ENCODE measurements at regions not wholly inside any gene's neighbourhood (a gene's known extent, or its start where the extent isn't known, plus 50 kb on each side); places are given as distances from the start of the nearest gene placed in this dataset.

DNA sequence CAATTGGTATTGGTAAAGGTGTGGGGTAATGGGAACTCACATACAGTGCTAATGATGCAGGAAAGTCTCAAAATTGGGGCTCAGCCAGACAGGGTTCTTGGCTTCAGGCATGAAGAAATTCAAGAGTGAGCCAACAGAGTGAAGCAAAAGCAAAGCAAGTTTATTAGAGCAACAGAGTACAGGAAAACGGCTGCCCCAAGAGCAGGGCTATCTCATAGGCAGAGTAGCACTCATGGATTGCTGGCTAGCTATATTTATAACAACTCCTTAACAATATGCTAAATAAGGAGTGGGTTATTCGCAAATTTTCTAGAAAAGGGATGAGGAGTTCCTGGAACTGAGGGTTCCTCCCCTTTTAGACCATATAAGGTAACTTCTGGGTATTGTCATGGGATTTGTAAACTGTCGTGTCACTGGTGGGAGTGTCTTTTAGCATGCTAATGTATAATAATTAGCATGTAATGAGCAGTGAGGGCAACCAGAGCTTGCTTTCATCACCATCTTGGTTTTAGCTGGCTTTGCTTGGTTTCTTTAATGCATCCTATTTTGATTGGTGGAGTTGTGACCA lies 233.8 kb upstream of the NOL4 start:
- Histone ChIP-seq H3K9me2 (replicated peaks; ENCODE audit: insufficient read depth, low read length) (no peaks in the 10 kb centered on the region), H4K20me1 (ENCODE audit: insufficient read depth, low read depth, low read length) (no peaks in the 10 kb centered on the region), H3K4me2 (ENCODE audit: low read depth, low read length, poor library complexity, severe bottlenecking) (no peak overlapping the region), H3K27ac (ENCODE audit: low read length) (no peak overlapping the region), H3K4me3 (ENCODE audit: low read length) (no peak overlapping the region), H3K79me2 (ENCODE audit: low read length) (no peaks in the 10 kb centered on the region), H3K9ac (ENCODE audit: low read length) (no peak overlapping the region), H3K27me3 (ENCODE audit: low read length) (no peaks in the 10 kb centered on the region), H3K9me3 (ENCODE audit: low read length) (no peaks in the 10 kb centered on the region), H3K4me1 (ENCODE audit: low read length) (no peaks in the 10 kb centered on the region), H3K36me3 (ENCODE audit: insufficient read depth, low read length) (no peaks in the 10 kb centered on the region), H2AFZ (ENCODE audit: low read length) (no peak overlapping the region)
- DNase-seq = no peak

DNA sequence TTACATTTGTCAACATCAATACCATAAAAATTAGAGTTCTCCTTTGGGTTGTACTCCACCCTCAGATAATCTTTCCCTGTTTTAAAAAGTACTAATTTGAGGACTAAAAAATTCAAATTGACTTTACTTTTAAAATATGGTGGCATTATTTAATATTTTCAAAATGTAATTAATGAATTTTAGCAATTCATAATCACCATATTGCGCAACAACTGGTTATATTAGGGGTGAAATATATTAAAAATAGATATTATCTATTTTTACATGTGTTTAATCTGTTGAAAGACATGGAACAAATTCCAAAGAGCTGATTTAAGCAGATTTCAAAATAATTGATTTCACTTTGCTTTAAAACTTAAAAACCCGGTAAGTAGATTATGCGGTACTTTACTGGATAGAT lies 236.6 kb upstream of the NOL4 start:
- no peak overlapping the region for H3K4me2 ChIP-seq (ENCODE audit: low read depth, low read length, poor library complexity, severe bottlenecking)
- H3K9ac ChIP-seq (ENCODE audit: low read length) = no peak overlapping the region
- DNase-seq = no peak
- no peaks in the 10 kb centered on the region; the same call in 1 of the 2 replicates for H3K9me2 ChIP-seq (replicated peaks; ENCODE audit: insufficient read depth, low read length)
- H2AFZ ChIP-seq (ENCODE audit: low read length) = no peak overlapping the region
- H3K36me3 ChIP-seq (ENCODE audit: insufficient read depth, low read length) = no peaks in the 10 kb centered on the region
- H3K4me3 ChIP-seq (ENCODE audit: low read length) = no peak overlapping the region
- no peak overlapping the region for H3K27ac ChIP-seq (ENCODE audit: low read length)
- no peaks in the 10 kb centered on the region for H4K20me1 ChIP-seq (ENCODE audit: insufficient read depth, low read depth, low read length)
- H3K9me3 ChIP-seq (ENCODE audit: low read length) = no peaks in the 10 kb centered on the region; the same call in 1 of the 2 replicates
- no peaks in the 10 kb centered on the region for H3K27me3 ChIP-seq (ENCODE audit: low read length)
- no peaks in the 10 kb centered on the region for H3K79me2 ChIP-seq (ENCODE audit: low read length)
- no peaks in the 10 kb centered on the region for H3K4me1 ChIP-seq (ENCODE audit: low read length)

DNA sequence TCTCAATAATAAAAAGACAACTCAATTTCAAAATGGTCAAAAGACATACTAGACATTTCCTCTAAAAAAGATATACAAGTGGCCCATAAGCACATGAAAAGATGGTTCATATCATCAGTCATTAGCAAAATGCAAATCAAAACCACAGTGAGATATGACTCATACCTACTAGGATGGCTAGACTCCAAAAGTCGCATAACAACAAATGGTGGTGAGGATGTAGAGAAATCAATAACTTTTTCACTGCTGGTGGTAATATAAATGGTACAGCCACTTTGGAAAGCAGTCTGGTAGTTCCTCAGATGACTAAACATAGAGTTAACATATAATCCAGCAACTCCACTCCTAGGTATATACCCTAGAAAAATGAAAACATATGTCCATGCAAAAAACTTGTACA lies 242.3 kb upstream of the NOL4 start:
- Histone ChIP-seq H3K4me1 (ENCODE audit: low read length) (no peaks in the 10 kb centered on the region), H3K36me3 (ENCODE audit: insufficient read depth, low read length) (no peaks in the 10 kb centered on the region), H3K79me2 (ENCODE audit: low read length) (no peaks in the 10 kb centered on the region), H3K9me3 (ENCODE audit: low read length) (no peaks in the 10 kb centered on the region; the same call in 1 of the 2 replicates), H3K27me3 (ENCODE audit: low read length) (no peaks in the 10 kb centered on the region), H2AFZ (ENCODE audit: low read length) (no peak overlapping the region), H3K27ac (ENCODE audit: low read length) (no peak overlapping the region), H3K4me2 (ENCODE audit: low read depth, low read length, poor library complexity, severe bottlenecking) (no peak overlapping the region), H3K9me2 (replicated peaks; ENCODE audit: insufficient read depth, low read length) (no peaks in the 10 kb centered on the region; the same call in 1 of the 2 replicates), H4K20me1 (ENCODE audit: insufficient read depth, low read depth, low read length) (no peaks in the 10 kb centered on the region), H3K9ac (ENCODE audit: low read length) (no peak overlapping the region), H3K4me3 (ENCODE audit: low read length) (no peak overlapping the region)
- DNase-seq = no peak

DNA sequence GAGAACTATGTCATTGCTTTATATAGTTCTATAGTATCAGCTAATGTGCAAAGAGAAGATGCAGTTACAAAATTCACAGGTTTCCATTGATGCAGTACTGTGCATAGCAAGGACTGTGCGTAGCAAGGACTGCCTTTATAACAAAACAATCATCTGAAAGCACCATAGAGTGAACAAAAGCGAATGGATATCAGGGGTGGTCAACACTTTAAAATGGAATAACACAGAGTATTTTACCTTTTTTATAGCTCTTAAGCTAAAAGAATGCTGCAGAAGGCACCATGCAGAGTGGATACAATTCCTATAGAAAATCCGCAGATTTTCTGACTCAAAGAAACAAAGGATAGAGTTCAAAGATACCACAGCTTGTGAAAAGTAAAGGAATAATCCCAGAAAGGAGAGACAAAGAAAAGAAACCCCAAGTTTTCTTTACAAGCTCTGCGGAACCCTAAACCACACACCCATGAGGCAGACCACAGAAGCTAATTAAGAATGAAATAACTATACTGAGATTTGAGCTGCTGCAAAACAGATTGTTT lies 229.9 kb upstream of the DTNA start:
- no peak overlapping the region for H3K9ac ChIP-seq (ENCODE audit: low read length)
- H3K79me2 ChIP-seq (ENCODE audit: low read length) = no peaks in the 10 kb centered on the region
- H3K4me1 ChIP-seq (ENCODE audit: low read length) = no peaks in the 10 kb centered on the region
- H3K9me2 ChIP-seq (replicated peaks; ENCODE audit: insufficient read depth, low read length) = no peaks in the 10 kb centered on the region
- DNase-seq = no peak
- H3K27me3 ChIP-seq (ENCODE audit: low read length) = no peaks in the 10 kb centered on the region
- no peaks in the 10 kb centered on the region for H4K20me1 ChIP-seq (ENCODE audit: insufficient read depth, low read depth, low read length)
- H3K27ac ChIP-seq (ENCODE audit: low read length) = no peak overlapping the region
- H3K36me3 ChIP-seq (ENCODE audit: insufficient read depth, low read length) = no peaks in the 10 kb centered on the region
- H3K4me3 ChIP-seq (ENCODE audit: low read length) = no peak overlapping the region
- no peak overlapping the region for H2AFZ ChIP-seq (ENCODE audit: low read length)
- no peaks in the 10 kb centered on the region for H3K9me3 ChIP-seq (ENCODE audit: low read length)
- no peak overlapping the region for H3K4me2 ChIP-seq (ENCODE audit: low read depth, low read length, poor library complexity, severe bottlenecking)

DNA sequence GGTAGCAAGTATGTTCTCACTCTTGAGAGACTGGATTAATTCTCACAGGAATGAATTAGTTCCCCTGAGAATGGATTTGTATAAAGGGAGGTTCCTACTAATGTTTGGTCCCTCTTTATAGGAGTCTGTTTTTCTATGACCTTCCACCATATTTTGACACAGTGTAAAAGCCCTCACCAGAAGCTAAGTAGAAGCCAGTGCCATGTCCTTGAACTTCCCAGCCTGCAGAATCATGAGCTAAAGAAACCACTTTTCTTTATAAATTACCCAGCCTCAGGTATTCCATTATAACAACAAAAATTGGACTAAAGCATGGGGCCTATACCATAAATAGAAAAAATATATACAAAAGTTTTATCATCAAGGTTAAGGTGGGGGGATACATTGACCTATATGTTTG lies 227.9 kb upstream of the DTNA start:
- Histone ChIP-seq H3K4me1 (ENCODE audit: low read length) (no peaks in the 10 kb centered on the region), H3K4me3 (ENCODE audit: low read length) (no peak overlapping the region), H4K20me1 (ENCODE audit: insufficient read depth, low read depth, low read length) (no peaks in the 10 kb centered on the region), H3K9me3 (ENCODE audit: low read length) (no peaks in the 10 kb centered on the region), H3K27me3 (ENCODE audit: low read length) (no peaks in the 10 kb centered on the region), H3K4me2 (ENCODE audit: low read depth, low read length, poor library complexity, severe bottlenecking) (no peak overlapping the region), H3K79me2 (ENCODE audit: low read length) (no peaks in the 10 kb centered on the region), H3K9me2 (replicated peaks; ENCODE audit: insufficient read depth, low read length) (no peaks in the 10 kb centered on the region), H3K9ac (ENCODE audit: low read length) (no peak overlapping the region), H3K27ac (ENCODE audit: low read length) (no peak overlapping the region), H3K36me3 (ENCODE audit: insufficient read depth, low read length) (no peaks in the 10 kb centered on the region), H2AFZ (ENCODE audit: low read length) (no peak overlapping the region)
- no peak for DNase-seq

DNA sequence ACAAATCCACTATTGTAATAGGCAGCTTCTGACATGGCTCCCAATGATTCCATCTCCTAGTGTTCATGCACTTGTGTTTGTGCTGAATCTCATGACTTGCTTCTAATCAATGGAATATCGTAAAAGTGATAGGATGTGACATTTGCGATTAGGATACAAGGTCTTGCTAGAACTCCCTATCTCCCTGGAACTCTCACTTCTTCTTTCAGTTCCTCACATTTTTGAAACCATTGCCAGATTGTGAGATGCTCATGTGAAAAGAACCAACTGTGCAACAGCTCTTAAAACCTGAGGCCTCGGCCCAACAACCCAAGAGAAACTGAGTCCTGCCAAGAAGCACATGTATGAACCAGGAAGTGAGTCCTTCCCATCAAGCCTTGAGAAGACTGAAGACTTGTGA lies 226.9 kb upstream of the DTNA start:
- Histone ChIP-seq H3K27ac (ENCODE audit: low read length) (no peak overlapping the region), H3K79me2 (ENCODE audit: low read length) (no peaks in the 10 kb centered on the region), H3K27me3 (ENCODE audit: low read length) (no peaks in the 10 kb centered on the region), H3K4me3 (ENCODE audit: low read length) (no peak overlapping the region), H3K4me2 (ENCODE audit: low read depth, low read length, poor library complexity, severe bottlenecking) (no peak overlapping the region), H3K9me2 (replicated peaks; ENCODE audit: insufficient read depth, low read length) (no peaks in the 10 kb centered on the region), H2AFZ (ENCODE audit: low read length) (no peak overlapping the region), H4K20me1 (ENCODE audit: insufficient read depth, low read depth, low read length) (no peaks in the 10 kb centered on the region), H3K9ac (ENCODE audit: low read length) (no peak overlapping the region), H3K9me3 (ENCODE audit: low read length) (no peaks in the 10 kb centered on the region), H3K36me3 (ENCODE audit: insufficient read depth, low read length) (no peaks in the 10 kb centered on the region), H3K4me1 (ENCODE audit: low read length) (no peaks in the 10 kb centered on the region)
- no peak for DNase-seq

DNA sequence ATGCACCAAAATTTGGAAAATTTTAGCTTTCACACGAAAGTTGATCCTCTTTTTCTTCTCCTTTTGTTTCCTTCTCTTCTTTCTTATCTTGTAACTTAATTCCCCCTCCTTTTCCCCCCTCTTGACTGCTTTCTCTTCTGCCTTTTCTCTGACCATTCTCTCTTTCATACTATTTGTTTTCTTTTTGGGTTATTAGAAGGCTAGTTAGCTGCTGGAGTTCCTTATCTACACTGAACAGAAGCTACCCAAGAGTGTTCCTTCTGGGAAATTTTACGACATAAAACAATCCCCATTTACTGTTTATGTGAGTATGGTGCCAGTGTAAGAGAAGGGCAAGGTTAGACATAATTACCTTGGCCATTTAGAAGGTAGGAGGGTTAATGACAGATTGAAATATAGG lies 218.4 kb upstream of the DTNA start:
- no peaks in the 10 kb centered on the region for H3K36me3 ChIP-seq (ENCODE audit: insufficient read depth, low read length)
- no peak overlapping the region for H3K9ac ChIP-seq (ENCODE audit: low read length)
- H3K27ac ChIP-seq (ENCODE audit: low read length) = no peak overlapping the region
- H3K4me3 ChIP-seq (ENCODE audit: low read length) = no peak overlapping the region
- DNase-seq = no peak
- no peak overlapping the region for H2AFZ ChIP-seq (ENCODE audit: low read length)
- H3K9me2 ChIP-seq (replicated peaks; ENCODE audit: insufficient read depth, low read length) = no peaks in the 10 kb centered on the region
- no peaks in the 10 kb centered on the region for H3K27me3 ChIP-seq (ENCODE audit: low read length)
- H3K9me3 ChIP-seq (ENCODE audit: low read length) = no peaks in the 10 kb centered on the region
- H4K20me1 ChIP-seq (ENCODE audit: insufficient read depth, low read depth, low read length) = no peaks in the 10 kb centered on the region
- H3K4me2 ChIP-seq (ENCODE audit: low read depth, low read length, poor library complexity, severe bottlenecking) = no peak overlapping the region
- no peaks in the 10 kb centered on the region for H3K4me1 ChIP-seq (ENCODE audit: low read length)
- H3K79me2 ChIP-seq (ENCODE audit: low read length) = no peaks in the 10 kb centered on the region

DNA sequence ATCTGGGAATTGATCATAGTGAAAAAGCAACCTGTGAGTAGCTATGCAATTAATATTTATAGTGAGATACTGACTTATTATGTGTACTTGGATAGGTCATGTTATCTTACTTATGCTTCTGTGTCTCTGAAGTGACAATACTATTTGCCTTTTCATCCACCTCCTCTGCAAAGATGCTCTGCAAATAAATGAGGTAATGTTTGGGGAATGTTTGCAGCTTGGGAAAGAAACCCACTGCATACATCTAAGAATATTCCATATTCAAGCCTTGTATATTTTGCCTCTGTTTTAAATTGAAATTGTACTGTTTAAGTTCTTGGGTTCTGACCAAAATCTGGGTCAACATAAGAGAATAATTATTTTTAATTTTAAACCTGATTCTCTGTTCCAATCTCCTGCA lies 217.4 kb upstream of the DTNA start:
- no peaks in the 10 kb centered on the region for H4K20me1 ChIP-seq (ENCODE audit: insufficient read depth, low read depth, low read length)
- H3K27me3 ChIP-seq (ENCODE audit: low read length) = no peaks in the 10 kb centered on the region
- no peak overlapping the region for H3K4me2 ChIP-seq (ENCODE audit: low read depth, low read length, poor library complexity, severe bottlenecking)
- H3K79me2 ChIP-seq (ENCODE audit: low read length) = no peaks in the 10 kb centered on the region
- no peak overlapping the region for H3K4me3 ChIP-seq (ENCODE audit: low read length)
- H3K9me3 ChIP-seq (ENCODE audit: low read length) = no peaks in the 10 kb centered on the region
- no peaks in the 10 kb centered on the region for H3K36me3 ChIP-seq (ENCODE audit: insufficient read depth, low read length)
- no peaks in the 10 kb centered on the region for H3K9me2 ChIP-seq (replicated peaks; ENCODE audit: insufficient read depth, low read length)
- no peak overlapping the region for H3K9ac ChIP-seq (ENCODE audit: low read length)
- DNase-seq = no peak
- H3K27ac ChIP-seq (ENCODE audit: low read length) = no peak overlapping the region
- H3K4me1 ChIP-seq (ENCODE audit: low read length) = no peaks in the 10 kb centered on the region
- no peak overlapping the region for H2AFZ ChIP-seq (ENCODE audit: low read length)

All from Karpas-422 (cell line).